Fibroblast of peridontal ligament (primary cell): ENCODE measurements at regions not wholly inside any gene's neighbourhood (a gene's known extent, or its start where the extent isn't known, plus 50 kb on each side); places are given as distances from the start of the nearest gene placed in this dataset.

ENCODE experiments used
- DNase-seq: peaks from one replicate; pipeline ENCODE4 v3.0.0-alpha.2; 2010; ENCODE audit errors: extremely low read depth

DNA sequence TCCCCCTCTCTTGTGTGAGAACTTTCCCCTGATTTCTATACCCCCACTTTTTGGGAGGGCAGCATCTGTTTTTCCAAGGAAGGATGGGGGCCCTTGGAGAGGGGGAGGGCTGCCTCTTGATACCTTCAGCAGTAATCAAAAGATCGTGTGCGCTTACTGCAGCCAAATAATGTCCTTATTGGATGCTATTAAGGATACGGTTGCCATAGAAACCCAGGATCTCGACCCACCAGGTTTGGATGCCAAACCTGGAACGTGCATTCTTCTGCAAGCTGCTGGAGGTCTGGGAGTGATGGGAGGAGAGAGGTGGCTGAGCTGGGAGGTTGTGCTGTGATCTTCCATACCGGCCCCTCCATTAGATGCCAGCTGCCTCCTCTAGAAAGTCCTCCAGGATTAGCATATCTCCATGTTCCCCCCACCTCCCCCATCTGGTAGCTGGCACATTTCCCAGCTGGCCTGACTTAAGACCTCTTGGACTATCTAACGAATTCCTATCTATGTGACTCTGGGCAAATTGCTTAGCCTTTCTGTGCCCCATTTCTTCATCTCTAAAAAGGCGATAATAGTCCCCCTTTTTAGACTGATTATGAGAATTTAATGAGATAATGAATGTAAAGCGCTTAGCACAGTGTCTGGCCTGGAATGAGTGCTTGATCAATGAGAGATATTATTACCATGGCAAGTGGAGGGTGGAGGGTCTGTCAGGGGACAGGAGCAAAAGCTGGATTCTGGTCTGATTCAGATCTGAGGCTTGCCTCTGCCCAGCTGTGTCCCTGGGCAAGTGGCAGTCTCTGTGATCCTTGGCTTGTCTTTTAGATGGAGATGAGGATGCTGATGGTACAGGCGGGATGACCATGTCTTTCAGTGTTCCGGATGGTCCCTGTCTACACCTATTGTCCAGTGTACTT lies 78.5 kb upstream of the PCBD1 start:
- DNase-seq: no peak

DNA sequence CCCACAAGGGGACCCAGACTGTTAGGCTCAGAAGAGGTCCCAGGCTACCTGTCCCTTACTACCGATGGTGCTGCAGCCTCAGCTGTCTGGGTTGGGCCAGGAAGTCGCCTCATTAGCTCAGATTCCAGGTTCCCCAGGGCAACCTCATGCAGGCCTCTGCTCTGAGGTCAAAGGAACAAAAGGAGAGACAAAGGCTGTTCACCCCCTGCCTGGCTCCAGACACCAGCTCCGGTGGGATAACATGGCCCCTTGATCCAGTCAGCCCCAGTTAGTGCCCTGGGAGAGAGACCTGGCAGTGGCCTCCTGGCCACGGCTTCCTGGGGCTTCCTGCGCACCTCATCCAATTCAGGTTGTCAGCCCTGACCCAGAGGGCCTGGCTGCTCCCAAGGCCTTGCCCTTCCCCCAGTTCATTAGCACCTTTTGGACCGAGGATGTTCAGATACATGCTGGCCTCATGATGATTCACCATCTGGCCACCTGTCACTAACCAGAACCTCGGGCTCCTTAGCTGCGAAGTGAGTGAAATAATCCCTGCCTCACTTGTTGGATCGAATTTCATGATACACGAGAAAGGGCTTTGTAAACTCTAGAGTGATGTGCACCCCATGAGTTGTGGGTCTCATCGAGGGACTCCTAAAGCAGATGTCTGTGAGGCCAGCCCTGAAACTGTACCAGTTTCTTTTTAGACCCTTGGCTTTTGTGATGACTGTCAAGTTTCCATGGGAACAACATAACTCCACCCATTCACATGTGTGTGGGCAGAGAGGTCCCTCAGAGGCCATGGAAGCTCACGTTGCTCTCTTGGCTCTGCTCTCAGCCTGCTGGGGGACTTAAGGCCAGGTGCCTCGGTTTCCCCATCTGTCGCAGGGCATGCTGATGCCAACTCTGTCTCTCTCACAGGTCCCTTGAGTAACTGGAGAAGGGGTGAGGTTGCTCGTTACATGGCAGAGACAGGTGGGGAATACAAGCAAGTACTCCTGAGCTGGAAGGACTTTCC lies 79.5 kb upstream of the PCBD1 start:
- no peak for DNase-seq

DNA sequence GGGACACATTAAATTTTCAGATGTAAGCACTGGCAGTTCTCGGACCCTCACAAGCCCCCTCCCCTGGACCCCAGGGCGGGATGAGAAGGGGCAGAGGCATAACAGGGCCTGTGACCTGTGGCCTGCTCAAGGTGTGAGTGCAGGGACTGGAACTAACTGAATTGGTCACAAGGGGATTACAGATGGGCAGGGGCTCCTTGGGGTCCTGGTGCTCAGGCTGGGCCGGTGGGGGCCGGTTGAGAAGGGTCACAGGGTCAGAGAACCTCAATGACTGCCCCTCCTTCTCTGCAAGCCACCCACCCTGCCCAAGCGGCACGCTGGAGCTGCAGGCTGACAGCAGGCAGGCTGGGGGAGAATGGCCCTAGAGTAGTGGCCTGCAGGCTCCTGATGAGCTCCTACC lies 80.8 kb upstream of the PCBD1 start:
- no peak for DNase-seq

DNA sequence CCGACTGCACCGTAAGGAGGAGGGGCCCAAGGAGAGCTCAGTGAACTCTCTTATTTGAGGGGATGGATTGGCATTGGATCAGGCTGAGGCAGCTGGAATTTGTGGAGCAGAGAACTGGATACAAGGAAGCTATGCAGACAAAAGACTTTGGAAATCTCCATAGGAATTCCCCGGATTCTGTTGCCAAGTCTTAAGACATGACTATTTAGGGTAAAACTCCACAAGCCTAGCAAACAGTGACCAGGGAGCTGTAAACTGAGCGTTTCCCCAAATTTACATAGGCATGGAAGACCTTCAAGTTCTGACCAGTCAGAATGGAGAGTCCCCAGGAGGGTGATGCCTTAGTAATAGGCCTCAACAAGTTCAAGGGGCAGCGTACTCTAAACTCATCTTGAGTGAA lies 82.5 kb upstream of the PCBD1 start:
- peak; percentile 52 for DNase-seq

DNA sequence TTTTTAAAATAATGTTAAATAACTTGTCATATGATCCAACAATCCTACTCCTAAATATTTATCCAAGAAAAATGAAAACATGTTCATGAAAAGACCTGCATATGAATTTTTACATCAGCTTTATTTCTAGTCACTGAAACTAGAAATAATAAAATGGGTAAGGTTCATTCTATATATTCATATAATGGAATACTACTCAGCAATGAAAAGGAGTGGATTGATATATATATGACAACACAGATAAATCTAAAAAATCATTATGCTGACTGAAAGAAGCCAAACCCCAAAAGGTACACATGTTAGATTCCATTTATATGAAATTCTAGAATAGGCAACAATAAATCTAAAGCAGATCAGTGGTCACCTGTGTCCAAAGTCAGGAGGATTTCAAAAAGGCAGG lies 84.9 kb upstream of the PCBD1 start:
- no peak for DNase-seq

DNA sequence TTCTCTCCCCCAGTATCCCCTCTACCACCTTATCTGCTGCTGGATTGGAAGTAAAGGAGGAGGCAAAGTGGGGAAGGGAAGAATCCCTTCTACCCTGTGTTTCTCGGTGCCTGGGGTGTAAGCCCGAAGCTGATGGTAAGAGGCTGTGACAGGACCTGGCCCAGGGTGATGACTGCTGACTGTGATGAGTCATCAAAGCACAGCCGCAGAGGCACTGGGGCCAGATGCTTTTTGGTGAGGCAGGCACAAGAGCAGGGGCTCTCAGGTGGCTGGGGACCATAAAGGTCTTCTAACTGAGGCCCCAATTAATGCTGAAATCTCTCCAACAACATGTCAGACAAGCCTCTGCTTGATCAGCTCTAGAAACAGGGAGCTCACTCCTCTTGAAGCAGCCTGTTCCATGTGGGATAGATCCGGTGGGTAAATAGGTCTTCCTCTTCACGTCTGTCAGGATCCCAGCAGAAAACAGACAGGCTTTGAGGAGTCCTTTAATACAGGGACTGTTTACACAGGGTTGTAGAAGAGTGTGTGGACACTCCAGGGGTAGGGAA lies 86.1 kb upstream of the PCBD1 start:
- peak; percentile 4 for DNase-seq

DNA sequence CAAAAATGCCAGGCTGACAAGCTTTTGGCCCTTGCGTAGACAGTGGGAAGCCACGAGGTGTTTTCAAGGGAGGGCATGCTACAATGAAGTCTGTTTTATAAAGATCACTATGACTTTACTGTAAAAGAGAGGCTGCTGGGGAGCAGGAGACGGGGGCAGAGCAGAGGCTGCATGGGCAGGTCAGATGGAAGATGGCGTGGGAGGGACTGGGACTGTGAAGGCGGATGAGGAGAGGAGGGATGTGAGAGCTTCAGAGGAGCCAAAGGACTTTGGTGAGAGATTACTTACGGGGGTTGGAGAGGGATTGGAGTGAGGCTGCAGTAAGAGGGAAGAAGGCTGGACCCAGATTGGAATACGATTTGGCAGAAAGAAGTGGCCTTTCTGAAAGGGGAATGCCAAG lies 86.6 kb upstream of the PCBD1 start:
- DNase-seq: no peak

DNA sequence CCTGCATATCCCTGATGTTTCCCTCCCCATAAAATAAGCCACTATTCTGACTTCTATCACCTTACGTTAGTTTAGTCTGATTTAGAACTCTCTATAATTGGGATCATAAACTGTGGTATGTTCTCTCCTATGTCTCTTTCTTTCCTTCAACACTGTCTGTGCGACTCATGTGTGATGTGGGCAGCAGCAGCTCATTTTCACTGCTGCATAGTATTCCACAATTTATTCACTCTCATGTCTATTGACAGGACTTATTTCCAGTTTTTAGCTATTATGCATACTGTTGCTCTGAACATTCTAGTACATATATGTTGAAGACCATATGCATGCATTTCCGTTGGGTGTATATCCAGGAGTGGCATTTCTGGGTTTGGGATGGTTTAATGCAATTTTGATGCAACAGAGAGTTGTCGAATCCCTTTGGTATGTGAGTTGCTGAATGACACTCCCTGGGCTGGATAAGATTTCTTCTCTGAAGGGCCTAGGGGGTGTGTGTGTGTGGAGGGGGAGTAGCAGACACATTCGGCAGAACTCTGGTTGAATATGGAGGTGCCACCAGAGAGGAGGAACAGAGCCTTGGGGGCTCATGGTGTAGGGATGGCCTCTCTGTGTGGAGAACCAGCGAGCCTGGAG lies 87.8 kb upstream of the PCBD1 start:
- DNase-seq: no peak

DNA sequence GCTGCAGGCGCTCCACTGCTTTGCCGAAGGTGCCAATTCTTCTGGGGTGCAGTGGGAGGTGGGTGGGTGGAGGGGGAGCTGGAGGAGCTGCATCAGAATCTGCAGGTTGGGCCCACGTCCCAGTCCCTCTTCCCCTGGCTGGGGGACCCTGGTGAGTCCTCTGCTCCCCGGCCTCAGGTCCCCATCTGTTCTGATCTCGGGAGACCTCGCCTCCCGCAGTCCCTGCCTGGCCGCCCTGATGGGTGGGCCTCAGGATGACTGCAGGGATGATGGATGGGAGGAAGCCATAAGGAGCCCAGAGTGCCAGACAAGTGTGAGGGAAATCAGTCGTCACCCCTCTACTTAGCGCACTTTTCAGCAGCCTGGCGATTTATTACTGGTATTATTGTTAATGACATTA lies 89.3 kb upstream of the PCBD1 start:
- DNase-seq: no peak

DNA sequence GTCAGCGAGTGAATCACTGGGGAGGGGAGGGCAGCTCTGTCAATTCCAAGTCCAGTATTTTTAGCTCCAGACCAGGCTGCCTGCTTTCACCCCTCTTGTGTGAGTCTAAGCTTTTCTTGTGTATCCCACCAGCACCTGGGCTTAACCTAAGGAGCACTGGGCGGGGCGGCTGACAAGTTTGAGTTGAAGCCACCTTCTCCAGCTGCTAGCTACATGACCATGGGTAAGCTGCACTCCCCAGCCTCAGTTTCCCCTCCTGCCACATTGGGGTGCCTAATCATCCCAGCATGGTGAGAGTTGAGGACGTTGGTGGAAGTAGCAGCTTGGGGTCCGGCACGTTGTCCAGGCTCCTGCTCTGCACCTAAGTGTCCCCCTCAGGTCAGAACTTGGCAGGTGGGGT lies 89.8 kb upstream of the PCBD1 start:
- no peak for DNase-seq

DNA sequence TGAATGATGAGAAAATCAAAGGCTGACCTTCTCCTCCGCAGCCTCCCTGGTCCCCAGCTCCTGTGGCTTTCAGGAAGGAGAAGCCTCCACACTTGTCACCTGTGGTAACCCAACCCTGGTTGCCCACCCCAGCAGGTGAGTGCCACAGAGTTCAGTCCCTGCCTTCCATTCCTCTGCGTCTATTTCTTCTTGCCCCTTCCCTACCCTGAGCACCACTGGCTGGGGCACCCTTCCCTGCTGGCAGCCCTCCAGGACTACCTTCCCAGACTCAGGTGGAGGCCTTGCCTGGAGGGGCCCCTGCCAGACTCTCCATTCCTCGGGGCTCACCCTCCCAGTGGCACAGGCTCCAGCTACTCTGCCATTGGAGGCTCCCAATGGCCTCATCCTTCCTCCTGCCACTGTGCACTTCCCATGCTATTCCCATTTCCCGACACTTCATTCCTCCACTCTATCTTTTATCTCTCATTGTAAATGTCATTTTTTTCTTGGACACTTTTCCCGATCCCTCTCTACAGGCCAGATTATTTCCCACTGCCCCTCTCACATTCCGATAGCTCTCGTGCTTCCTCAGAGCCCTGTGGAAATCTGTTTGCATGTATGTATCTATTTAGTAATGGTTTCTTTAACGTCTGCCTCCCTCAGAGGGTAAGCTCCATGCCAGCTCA lies 90.6 kb upstream of the PCBD1 start:
- DNase-seq: no peak

DNA sequence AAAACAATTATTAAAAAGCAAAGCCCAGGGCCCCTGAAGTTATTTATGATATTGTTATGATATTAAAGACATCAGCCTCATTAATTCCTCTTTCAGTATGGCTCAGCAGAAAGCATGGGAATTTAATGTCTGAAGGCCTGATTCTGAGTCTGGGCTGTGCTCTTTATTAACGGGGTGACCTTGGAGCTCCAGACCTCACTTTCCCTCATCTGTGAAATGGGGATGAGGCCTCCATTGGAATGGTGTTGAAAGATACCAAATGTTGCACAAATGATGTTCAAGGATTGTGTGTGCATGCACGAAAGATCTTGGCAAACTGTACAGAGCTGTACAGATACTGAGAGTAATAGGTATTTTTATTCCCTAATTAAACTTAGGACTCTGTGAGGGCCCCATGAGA lies 92.3 kb upstream of the PCBD1 start:
- no peak for DNase-seq

DNA sequence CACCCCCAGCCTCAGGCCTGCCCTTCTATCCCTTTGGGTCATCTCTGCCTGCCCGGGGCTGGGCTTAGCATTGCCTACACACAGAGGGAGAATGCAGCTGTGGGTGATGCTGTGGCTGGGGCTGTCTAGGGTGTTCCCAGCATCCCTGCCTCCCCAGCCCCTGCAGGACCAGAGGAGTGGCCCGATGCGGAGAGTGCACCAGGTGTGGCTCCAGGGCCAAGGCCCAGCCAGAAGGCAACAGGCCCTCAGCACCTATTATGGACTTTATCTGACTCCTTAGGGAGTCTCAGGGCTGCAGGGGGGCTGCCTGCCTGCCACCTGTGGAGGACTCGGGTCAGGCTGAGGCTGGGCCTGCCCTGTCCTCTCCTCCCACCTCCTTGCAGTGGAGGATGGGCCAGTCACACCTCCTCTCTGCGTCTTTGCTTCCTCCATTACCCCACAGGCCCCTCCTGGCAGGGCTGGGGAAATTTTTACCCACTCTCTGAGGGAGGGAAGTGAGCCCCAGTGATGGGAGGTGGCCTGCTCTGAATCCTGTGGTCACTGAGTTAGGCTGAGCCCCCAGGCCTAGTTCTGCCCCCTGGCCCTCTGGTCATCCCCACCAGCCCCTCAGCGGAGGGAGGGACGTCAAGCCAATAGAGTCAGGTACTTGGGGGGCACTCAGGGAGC lies 92.9 kb upstream of the PCBD1 start:
- DNase-seq: no peak

DNA sequence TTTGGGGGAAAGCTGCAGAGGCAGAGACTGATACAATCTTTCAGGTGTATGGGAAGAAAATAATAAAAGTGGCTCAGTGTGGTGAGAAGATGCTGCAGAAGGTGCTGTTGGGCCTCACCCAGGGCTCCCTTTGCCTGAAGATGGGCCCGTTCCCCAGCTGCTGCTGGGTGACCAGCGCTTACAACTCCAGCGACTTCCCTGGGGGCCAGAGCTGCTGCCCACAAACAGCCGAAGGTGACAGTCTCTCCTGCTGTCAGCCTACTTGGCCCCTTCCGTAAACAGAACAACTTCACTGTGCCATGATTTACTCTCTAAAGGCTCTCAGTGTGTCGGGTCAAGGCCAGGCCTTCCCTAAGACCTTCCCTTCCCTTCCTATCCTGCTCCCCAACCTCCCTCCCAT lies 93.6 kb upstream of the PCBD1 start:
- no peak for DNase-seq

DNA sequence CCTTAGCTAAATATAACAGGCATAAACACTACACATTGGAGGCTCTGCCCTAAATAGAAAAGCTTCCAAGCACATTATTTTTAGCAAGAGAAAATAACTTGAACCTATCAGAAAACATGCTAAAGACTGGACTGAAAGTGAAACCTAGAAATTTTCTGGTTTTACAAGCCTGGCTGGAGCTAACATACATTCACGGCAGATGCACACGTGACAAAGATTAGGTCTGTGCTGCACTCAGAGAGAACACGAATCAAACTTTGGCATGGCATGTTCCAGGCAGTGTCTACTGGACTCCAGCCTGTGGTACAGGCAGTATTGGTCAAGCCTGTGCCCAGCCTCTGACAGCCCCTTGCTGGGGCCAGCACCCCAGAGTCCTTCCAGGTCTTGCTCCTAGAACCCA lies 94.1 kb upstream of the PCBD1 start:
- DNase-seq: peak; percentile 18

DNA sequence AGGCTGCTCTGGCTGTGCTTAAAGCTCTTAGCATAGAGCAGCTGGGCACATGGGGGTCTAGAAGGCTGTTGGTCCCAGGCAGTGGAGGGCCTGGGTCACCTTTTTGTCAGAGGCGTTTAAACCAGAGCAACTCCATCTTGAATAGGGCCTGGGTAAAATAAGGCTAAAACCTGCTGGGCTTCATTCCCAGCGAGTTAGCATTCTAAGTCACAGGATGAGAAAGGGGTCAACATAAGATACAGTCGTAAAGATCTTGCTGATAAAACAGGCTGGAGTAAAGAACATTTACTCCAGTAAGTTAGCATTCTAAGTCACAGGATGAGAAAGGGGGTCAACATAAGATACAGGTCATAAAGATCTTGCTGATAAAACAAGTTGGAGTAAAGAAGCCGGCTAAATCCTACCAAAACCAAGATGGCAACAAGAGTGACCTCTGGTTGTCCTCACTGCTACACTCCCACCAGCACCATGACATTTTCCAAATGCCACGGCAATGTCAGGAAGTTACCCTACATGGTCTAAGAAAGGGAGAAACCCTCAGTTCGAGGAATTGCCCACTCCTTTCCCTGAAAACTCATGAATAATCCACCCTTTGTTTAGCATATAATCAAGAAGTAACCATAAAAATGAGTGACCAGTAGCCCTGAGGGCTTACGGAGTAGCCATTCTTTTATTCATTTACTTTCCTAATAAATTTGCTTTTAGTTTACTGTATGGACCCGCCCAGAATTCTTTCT lies 96.8 kb upstream of the PCBD1 start:
- no peak for DNase-seq

DNA sequence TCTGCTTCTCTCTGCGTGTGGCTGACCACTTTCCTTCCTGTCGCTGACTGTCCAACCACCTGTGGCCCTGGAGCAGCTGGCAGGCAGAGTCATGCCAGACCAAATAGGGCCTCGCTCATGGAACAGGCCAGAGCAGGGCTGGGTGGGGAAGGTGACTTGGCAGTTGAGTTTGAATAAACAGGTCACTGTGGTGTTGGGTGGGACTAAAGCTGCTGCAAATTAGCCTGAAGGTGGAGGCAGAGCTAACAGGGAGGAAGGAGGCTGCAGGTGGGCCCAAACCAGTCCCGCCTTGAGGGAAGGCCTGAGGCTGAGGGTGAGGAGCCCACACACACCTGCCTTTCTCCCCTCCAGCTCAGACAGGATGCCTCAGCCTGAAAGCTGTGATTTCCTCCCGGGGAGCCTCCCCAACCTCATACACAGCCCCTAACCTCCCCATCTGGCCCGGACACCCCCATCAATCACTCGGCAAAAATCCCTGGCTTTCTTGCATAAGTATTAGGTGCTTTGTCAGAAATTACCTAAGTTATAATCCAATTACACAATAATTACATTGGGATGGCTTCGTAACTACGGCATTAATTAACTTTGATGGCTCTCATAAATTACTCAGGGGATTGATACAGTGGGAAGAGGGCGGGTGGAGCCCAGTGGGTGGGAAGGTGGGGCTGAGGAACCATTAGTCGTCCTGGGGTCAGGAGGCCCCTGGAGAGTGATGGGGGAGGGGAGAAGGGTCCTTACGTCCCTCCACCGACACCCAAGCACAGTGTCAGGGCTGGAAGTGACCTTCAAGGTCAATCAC lies 97.7 kb upstream of the PCBD1 start:
- DNase-seq: no peak

DNA sequence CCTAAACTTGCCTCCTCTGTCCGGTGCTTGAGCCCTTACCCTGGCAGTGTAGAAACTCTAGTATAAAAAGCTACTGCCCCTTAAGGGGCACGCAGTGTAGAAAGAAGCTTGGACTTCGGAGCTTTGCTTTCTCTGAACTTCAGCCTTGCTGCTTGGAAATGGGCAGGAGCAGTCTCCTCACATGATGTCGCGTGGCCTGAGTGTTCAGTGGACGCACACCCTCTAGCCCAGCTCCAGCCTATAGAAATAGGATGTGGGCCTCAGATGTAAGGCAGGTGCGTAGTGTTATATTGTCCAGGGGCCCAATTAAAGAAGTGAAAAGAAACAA lies 98.2 kb upstream of the PCBD1 start:
- no peak for DNase-seq

DNA sequence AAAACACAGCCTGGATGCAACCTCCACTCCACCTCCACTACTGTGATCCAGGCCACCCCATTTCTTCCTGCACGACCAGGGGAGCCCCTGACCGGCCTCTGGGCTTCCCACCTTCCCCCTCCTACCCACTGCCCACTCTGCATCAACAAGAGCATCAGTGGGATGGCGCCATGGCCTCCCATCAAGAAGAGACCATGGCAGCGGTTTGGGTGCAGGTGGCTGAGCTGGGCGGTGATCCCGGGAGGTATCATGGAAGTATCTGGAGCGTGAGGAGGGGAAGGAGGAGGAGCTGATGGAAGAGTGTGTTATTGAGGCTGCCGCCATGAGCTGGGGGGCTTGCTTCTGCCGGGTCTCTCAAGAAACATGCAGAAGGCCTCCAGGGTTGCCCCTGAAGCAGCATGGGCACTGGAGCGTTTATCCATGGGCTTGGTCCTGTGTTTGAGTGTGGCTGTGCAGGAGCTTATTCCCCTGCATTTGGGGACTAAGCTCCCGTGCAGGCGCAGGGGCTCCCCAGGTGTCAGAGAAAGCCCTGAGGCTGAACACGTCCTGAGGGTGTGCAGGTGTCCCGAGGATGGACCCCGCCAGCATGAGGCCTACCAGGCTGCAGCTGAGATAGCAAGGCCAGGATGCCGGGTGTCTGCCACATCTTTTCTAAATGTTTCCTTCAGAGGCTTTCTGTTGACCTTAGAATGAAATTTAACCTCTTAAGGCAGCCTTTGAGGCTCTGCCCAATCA lies 99.2 kb upstream of the PCBD1 start:
- no peak for DNase-seq
